Urinary bladder (tissue), 3 donors: ENCODE measurements at regions not wholly inside any gene's neighbourhood (a gene's known extent, or its start where the extent isn't known, plus 50 kb on each side); places are given as distances from the start of the nearest gene placed in this dataset.

Source experiments
- DNase-seq: peaks from one replicate; pipeline ENCODE4 v3.0.0-alpha.2; 2015; ENCODE audit errors: extremely low spot score
- H3K27ac ChIP-seq: one replicate; pipeline ENCODE4 v1.5.1; 2013; ENCODE audit warnings: low read depth, mild to moderate bottlenecking, moderate library complexity
- H3K36me3 ChIP-seq: one replicate; pipeline ENCODE4 v1.6.1; 2013; ENCODE audit warnings: mild to moderate bottlenecking, moderate library complexity; ENCODE audit not compliant: insufficient read depth
- H3K4me1 ChIP-seq: one replicate; pipeline ENCODE4 v1.6.1; 2013; ENCODE audit warnings: mild to moderate bottlenecking, moderate library complexity; ENCODE audit not compliant: insufficient read depth
- H3K4me3 ChIP-seq: one replicate; pipeline ENCODE4 v1.5.1; 2013; ENCODE audit warnings: low read depth, low read length
- WGBS: extraction: QIAGEN DNeasy Blood & Tissue Kit; methylation state at CpG from one replicate; pipeline ENCODE4 v1.1.7; 2013; 5-methylcytosine and 5-hydroxymethylcytosine counted together
- donor health status: healthy with polysubstance abuse.
- donor health status: healthy.

- 89% methylated on average over 2 of the region's 2 CpGs for WGBS
- Histone ChIP-seq H3K36me3 (no peaks in the 10 kb centered on the region), H3K4me1 (no peaks in the 10 kb centered on the region), H3K27ac (no peak overlapping the region), H3K4me3 (no peak overlapping the region)
- no peak for DNase-seq
Observed at GRCh38 chr1:239224100-239224499, 162.3 kb upstream of the CHRM3 start.

- no peaks in the 10 kb centered on the region for H3K36me3 ChIP-seq
- no peaks in the 10 kb centered on the region for H3K4me1 ChIP-seq
- WGBS, result 53% methylated on average over 1 of the region's 1 CpG
- H3K27ac ChIP-seq, result no peak overlapping the region
- no peak for DNase-seq
- H3K4me3 ChIP-seq, result no peak overlapping the region
Observed at GRCh38 chr1:239222999-239223398, 163.4 kb upstream of the CHRM3 start.

- no peaks in the 10 kb centered on the region for H3K36me3 ChIP-seq
- no peak overlapping the region for H3K4me3 ChIP-seq
- H3K4me1 ChIP-seq, result no peaks in the 10 kb centered on the region
- no peak overlapping the region for H3K27ac ChIP-seq
- WGBS, result 96% methylated on average over 2 of the region's 2 CpGs
- no peak for DNase-seq
Observed at GRCh38 chr1:239221656-239222055, 164.7 kb upstream of the CHRM3 start.

GRCh38 chr1:239219679-239220078 is 166.7 kb upstream of the CHRM3 start:
- WGBS, result 87% methylated on average over 2 of the region's 2 CpGs
- H3K4me1 ChIP-seq, result no peaks in the 10 kb centered on the region
- DNase-seq, result no peak
- H3K4me3 ChIP-seq, result no peak overlapping the region
- H3K27ac ChIP-seq, result no peak overlapping the region
- H3K36me3 ChIP-seq, result no peaks in the 10 kb centered on the region

DNA sequence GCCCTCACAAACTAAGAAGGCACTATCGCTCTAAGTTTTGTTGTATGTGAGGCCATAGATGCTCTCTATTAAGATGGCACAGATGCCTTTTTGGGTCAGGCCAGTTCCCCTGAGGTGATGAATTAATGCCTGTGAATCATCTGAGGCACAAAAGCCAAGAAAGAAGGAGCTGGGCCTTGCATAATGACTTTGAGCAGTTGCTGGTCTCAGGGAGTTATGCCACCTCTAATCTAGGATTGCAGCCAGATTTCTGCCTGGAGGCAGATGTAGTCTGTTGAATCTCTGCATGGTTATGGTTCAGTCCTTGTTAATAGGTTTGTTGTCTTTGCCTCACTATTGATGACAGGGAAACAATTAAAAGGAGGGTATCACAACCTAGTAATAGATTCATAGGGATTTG is 168.1 kb upstream of the CHRM3 start:
- Histone ChIP-seq H3K36me3 (no peaks in the 10 kb centered on the region), H3K27ac (no peak overlapping the region), H3K4me3 (no peak overlapping the region), H3K4me1 (no peaks in the 10 kb centered on the region)
- WGBS, result 99% methylated on average over 1 of the region's 1 CpG
- DNase-seq, result no peak

- H3K4me1 ChIP-seq, result no peaks in the 10 kb centered on the region
- no peak overlapping the region for H3K4me3 ChIP-seq
- no peak for DNase-seq
- WGBS, result 32% methylated on average over 10 of the region's 10 CpGs
- no peaks in the 10 kb centered on the region for H3K36me3 ChIP-seq
- H3K27ac ChIP-seq, result no peak overlapping the region
Observed at GRCh38 chr1:239212811-239213220, 173.6 kb upstream of the CHRM3 start.

DNA sequence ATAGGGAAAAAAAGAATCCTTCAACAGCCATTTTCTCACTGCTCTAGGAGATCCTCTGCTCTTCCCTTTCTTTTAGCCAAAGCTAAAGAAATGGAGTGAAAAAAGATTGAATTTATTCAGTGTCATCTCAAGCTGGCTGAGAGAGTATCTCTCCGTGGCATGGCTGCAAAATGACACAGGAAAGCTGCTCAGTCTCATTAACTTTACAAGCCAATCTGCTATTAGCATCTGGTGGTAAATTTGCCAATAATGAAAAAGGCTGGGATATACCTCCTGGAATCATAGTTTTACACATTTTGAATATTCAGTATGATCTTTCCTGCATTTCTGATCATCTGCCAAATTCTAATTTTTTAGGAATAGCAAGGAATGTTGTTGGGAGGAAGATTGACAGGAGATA is 176.8 kb upstream of the CHRM3 start:
- Histone ChIP-seq H3K27ac (no peak overlapping the region), H3K4me3 (no peak overlapping the region), H3K4me1 (no peaks in the 10 kb centered on the region), H3K36me3 (no peaks in the 10 kb centered on the region)
- whole genome bisulfite sequencing, result 65% methylated on average over 1 of the region's 1 CpG
- DNase-seq, result no peak

- 73% methylated on average over 2 of the region's 2 CpGs for WGBS
- Histone ChIP-seq H3K4me1 (no peaks in the 10 kb centered on the region), H3K27ac (no peak overlapping the region), H3K4me3 (no peak overlapping the region), H3K36me3 (no peaks in the 10 kb centered on the region)
- DNase-seq, result no peak
Observed at GRCh38 chr1:239204401-239204800, 182.0 kb upstream of the CHRM3 start.

DNA sequence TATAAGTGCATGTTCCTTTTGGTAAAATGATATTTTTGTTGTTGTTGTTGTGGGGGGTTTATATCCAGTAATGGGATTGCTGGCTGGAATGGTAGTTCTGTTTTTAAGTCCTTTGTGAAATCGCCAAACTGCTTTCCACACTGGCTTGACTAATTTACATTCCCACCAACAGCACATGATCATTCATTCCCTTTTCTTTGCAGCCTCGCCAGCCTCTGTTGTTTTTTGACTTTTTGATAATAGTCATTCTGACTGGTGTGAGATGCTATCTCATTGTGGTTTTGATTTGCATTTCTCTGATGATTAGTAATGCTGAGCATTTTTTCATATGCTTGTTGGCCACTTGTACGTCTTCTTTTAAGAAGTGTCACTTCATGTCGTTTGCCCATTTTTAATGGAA is 188.5 kb upstream of the CHRM3 start:
- H3K36me3 ChIP-seq, result no peaks in the 10 kb centered on the region
- DNase-seq, result no peak
- 89% methylated on average over 4 of the region's 4 CpGs for WGBS

GRCh38 chr1:239189998-239190512 is 196.3 kb upstream of the CHRM3 start:
- Histone ChIP-seq H3K36me3 (no peaks in the 10 kb centered on the region), H3K27ac (no peak overlapping the region), H3K4me1 (no peaks in the 10 kb centered on the region), H3K4me3 (no peak overlapping the region)
- no peak for DNase-seq
- 95% methylated on average over 4 of the region's 4 CpGs for WGBS

More for the DNA sequence above, 188.5 kb upstream of the CHRM3 start:
- Histone ChIP-seq H3K27ac (no peak overlapping the region), H3K4me1 (no peaks in the 10 kb centered on the region), H3K4me3 (no peak overlapping the region)

DNA sequence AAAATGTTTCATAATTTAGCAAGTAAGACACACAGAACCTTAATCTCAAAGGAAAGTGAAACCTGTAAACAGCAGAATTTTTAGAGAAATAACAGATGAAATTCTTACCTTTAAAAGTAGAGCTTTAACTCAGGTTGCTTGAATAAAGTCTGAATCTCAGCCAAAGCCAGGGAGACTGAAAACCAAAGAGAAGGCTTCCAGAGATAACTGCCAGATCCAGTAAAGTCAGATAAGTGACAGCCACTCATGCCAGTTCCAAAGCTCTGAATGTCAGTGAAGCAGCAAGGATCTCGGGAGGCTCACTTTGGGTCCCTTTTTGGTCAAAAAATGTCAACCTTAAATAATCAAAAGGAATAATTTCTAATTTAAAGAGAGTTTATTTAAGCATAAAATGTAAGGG is 199.9 kb upstream of the CHRM3 start:
- no peak overlapping the region for H3K27ac ChIP-seq

DNA sequence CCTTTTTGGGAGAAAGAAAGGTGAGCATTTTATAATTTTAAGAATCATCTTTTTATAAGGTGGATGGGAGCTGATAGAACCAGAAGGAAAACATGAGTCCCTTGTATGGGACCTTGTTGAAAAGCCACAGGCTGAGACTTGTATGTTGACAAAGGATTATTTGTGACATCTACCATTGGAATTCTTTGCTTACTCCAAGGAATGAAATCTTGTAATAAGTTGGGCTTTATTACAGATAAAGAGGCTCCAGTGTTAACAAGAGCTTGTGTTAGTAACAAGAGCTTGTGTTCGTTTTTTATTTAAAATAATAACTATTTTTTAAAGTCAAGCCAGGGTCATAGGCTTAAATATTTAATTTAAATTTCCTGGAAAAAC is 201.1 kb upstream of the CHRM3 start:
- H3K27ac ChIP-seq, result no peak overlapping the region
- 13% methylated on average over 1 of the region's 1 CpG for WGBS
- no peak overlapping the region for H3K4me3 ChIP-seq
- no peaks in the 10 kb centered on the region for H3K36me3 ChIP-seq
- H3K4me1 ChIP-seq, result no peaks in the 10 kb centered on the region
- DNase-seq, result no peak

More for the DNA sequence above, 199.9 kb upstream of the CHRM3 start:
- Histone ChIP-seq H3K4me3 (no peak overlapping the region), H3K4me1 (no peaks in the 10 kb centered on the region), H3K36me3 (no peaks in the 10 kb centered on the region)
- no peak for DNase-seq
- 58% methylated on average over 1 of the region's 1 CpG for WGBS

- no peak for DNase-seq
- Histone ChIP-seq H3K4me3 (no peak overlapping the region), H3K4me1 (no peaks in the 10 kb centered on the region)
Observed at GRCh38 chr1:239184561-239185244, 201.7 kb upstream of the CHRM3 start.

GRCh38 chr1:239178961-239179360 is 207.4 kb upstream of the CHRM3 start:
- H3K4me1 ChIP-seq, result no peaks in the 10 kb centered on the region
- H3K4me3 ChIP-seq, result no peak overlapping the region
- H3K27ac ChIP-seq, result no peak overlapping the region
- H3K36me3 ChIP-seq, result no peaks in the 10 kb centered on the region
- 33% methylated on average over 3 of the region's 3 CpGs for WGBS
- DNase-seq, result no peak

More at GRCh38 chr1:239184561-239185244, 201.7 kb upstream of the CHRM3 start:
- Histone ChIP-seq H3K36me3 (no peaks in the 10 kb centered on the region), H3K27ac (no peak overlapping the region)

DNA sequence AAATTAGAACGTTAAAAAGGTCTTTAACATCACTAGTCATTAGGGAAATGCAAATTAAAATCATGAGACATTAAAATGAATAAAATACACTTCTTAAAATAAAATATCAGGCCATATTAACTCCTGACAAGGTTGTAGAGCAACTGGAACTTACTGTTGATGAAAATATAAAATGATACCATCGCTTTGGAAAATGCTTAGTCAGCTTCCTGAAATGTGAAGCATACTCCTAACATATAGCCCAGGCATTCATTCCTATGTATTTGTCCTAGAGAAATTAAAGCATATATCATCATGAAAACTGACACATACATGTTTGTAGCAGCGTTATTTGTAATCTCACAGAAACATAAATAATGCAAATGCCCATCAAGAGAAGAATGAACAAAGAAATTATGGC is 211.5 kb upstream of the CHRM3 start:
- H3K36me3 ChIP-seq, result no peaks in the 10 kb centered on the region
- no peak for DNase-seq
- WGBS, result 92% methylated on average over 3 of the region's 3 CpGs
- H3K4me3 ChIP-seq, result no peak overlapping the region
- H3K4me1 ChIP-seq, result no peaks in the 10 kb centered on the region
- no peak overlapping the region for H3K27ac ChIP-seq
